IMR-90 (cell line): ENCODE measurements at regions not wholly inside any gene's neighbourhood (a gene's known extent, or its start where the extent isn't known, plus 50 kb on each side); places are given as distances from the start of the nearest gene placed in this dataset.

ENCODE experiments used
- ATAC-seq: fragments of 200-7000 bp; cut with Tn5 transposase; 2 replicates; pipeline ENCODE4 v1.9.1; 2020; ENCODE audit warnings: low read depth, mild to moderate bottlenecking, moderate library complexity
- BruUV-seq: library from RNA; stranded (reverse); fragments of 400-500 nt; replicated peaks from 2 replicates; lab custom pipeline; 2021; lab: Mats Ljungman, UMichigan
- CTCF ChIA-PET: fragments of 300-600 bp; formaldehyde crosslinking; extraction: SDS; loops from one replicate; lab custom pipeline; 2021; ENCODE audit warnings: antibody characterized with exemption; lab: Yijun Ruan, JAX
- POLR2A ChIA-PET: fragments of 300-600 bp; sonication (Branson Sonifier 250); formaldehyde crosslinking; loops from one replicate; lab custom pipeline; 2022; ENCODE audit warnings: antibody characterized with exemption; ENCODE audit not compliant: unreplicated experiment; lab: Charles Lee
- DNase-seq: peaks from one replicate; pipeline ENCODE4 v3.0.0; 2013
- H2AFZ ChIP-seq: replicated peaks from 2 replicates; pipeline ENCODE3; 2013; ENCODE audit warnings: low read length, mild to moderate bottlenecking; ENCODE audit not compliant: poor library complexity
- H2AK5ac ChIP-seq: 2 replicates; pipeline ENCODE4 v1.6.1; 2013; ENCODE audit warnings: low read depth, low read length, inconsistent platforms
- H2AK9ac ChIP-seq: replicated peaks from 2 replicates; pipeline ENCODE3; 2013; ENCODE audit warnings: mild to moderate bottlenecking, low read depth, low read length, moderate library complexity; ENCODE audit not compliant: poor library complexity
- H2BK120ac ChIP-seq: 2 replicates; pipeline ENCODE4 v1.6.1; 2013; ENCODE audit warnings: low read depth, low read length, inconsistent platforms
- H2BK15ac ChIP-seq: 3 replicates; pipeline ENCODE4 v1.6.1; 2013; ENCODE audit warnings: low read depth, low read length, inconsistent platforms
- H2BK20ac ChIP-seq: 2 replicates; pipeline ENCODE4 v1.6.1; 2013; ENCODE audit warnings: low read depth, mild to moderate bottlenecking, inconsistent platforms, low read length, moderate library complexity
- H2BK5ac ChIP-seq: 2 replicates; pipeline ENCODE4 v1.6.1; 2013; ENCODE audit warnings: mild to moderate bottlenecking, low read depth, low read length, inconsistent platforms; ENCODE audit not compliant: poor library complexity, severe bottlenecking
- H3K14ac ChIP-seq: replicated peaks from 2 replicates; pipeline ENCODE4 v1.6.1; 2013; ENCODE audit warnings: low read depth, low read length, inconsistent platforms
- H3K18ac ChIP-seq: 2 replicates; pipeline ENCODE4 v1.6.1; 2013; ENCODE audit warnings: low read depth, low read length, control low read depth
- H3K23ac ChIP-seq: 2 replicates; pipeline ENCODE4 v1.6.1; 2013; ENCODE audit warnings: low read depth, low read length, inconsistent platforms
- H3K27ac ChIP-seq: 2 replicates; pipeline ENCODE4 v1.5.1; 2013; ENCODE audit warnings: mild to moderate bottlenecking, control low read depth, low read length; ENCODE audit not compliant: insufficient read depth
- H3K27me3 ChIP-seq: 2 replicates; pipeline ENCODE4 v1.6.1; 2013; ENCODE audit warnings: low read length; ENCODE audit not compliant: control insufficient read depth, insufficient read depth
- H3K36me3 ChIP-seq: 2 replicates; pipeline ENCODE4 v1.6.1; 2013; ENCODE audit warnings: low read length, mixed read lengths; ENCODE audit not compliant: control insufficient read depth, insufficient read depth
- H3K4ac ChIP-seq: 2 replicates; pipeline ENCODE4 v1.6.1; 2013; ENCODE audit warnings: low read depth, low read length, inconsistent platforms
- H3K4me1 ChIP-seq: 2 replicates; pipeline ENCODE4 v1.6.1; 2013; ENCODE audit warnings: low read length, mixed read lengths; ENCODE audit not compliant: control insufficient read depth, insufficient read depth
- H3K4me2 ChIP-seq: 2 replicates; pipeline ENCODE4 v1.6.1; 2013; ENCODE audit warnings: low read depth, mild to moderate bottlenecking, control low read depth, low read length, moderate library complexity
- H3K4me3 ChIP-seq: 2 replicates; pipeline ENCODE4 v1.5.1; 2013; ENCODE audit warnings: low read depth, mild to moderate bottlenecking, control low read depth, low read length, moderate library complexity; ENCODE audit not compliant: insufficient read depth
- H3K56ac ChIP-seq: 2 replicates; pipeline ENCODE4 v1.6.1; 2013; ENCODE audit warnings: low read length, inconsistent platforms; ENCODE audit not compliant: insufficient read depth; ENCODE audit errors: extremely low read depth
- H3K79me1 ChIP-seq, 2 experiments: 2 replicates each; pipeline ENCODE4 v1.6.1; 2013; ENCODE audit warnings: low read length in 2 of 2, inconsistent platforms in 1 of 2, low read depth in 1 of 2
- H3K9ac ChIP-seq: 2 replicates; pipeline ENCODE4 v1.6.1; 2013; ENCODE audit warnings: low read depth, low read length, control low read depth
- H3K9me1 ChIP-seq: 2 replicates; pipeline ENCODE4 v1.6.1; 2013; ENCODE audit warnings: low read length, inconsistent platforms; ENCODE audit not compliant: insufficient read depth
- H3K9me3 ChIP-seq: 2 replicates; pipeline ENCODE4 v1.6.1; 2013; ENCODE audit warnings: low read length; ENCODE audit not compliant: control insufficient read depth, insufficient read depth
- H4K20me1 ChIP-seq: 2 replicates; pipeline ENCODE4 v1.6.1; 2013; ENCODE audit warnings: low read length, inconsistent platforms; ENCODE audit not compliant: insufficient read depth
- H4K5ac ChIP-seq: 2 replicates; pipeline ENCODE4 v1.6.1; 2013; ENCODE audit warnings: mild to moderate bottlenecking, low read depth, low read length, control low read depth
- H4K8ac ChIP-seq, 2 experiments: 2 replicates each; pipeline ENCODE4 v1.6.1; 2013; ENCODE audit warnings: low read depth in 2 of 2, low read length in 2 of 2, control low read depth in 1 of 2, inconsistent platforms in 1 of 2
- H4K91ac ChIP-seq: 2 replicates; pipeline ENCODE4 v1.6.1; 2013; ENCODE audit warnings: low read depth, low read length, inconsistent platforms; ENCODE audit not compliant: insufficient read depth
- BHLHE40 ChIP-seq: fragments of 150-350 bp; IDR thresholded peaks from 2 replicates; pipeline ENCODE4 v1.6.1; 2016; ENCODE audit warnings: mild to moderate bottlenecking, low read depth, low read length
- CEBPB ChIP-seq: IDR thresholded peaks from 2 replicates; pipeline ENCODE4 v1.6.1; 2012; ENCODE audit warnings: low read depth, low read length, improper control_type of control experiment
- CHD1 ChIP-seq: IDR thresholded peaks from 2 replicates; pipeline ENCODE4 v1.6.1; 2012; ENCODE audit warnings: low read depth, low read length, improper control_type of control experiment
- CTCF ChIP-seq: conservative IDR thresholded peaks from 2 replicates; pipeline ENCODE4 v1.5.1; 2012; ENCODE audit warnings: mild to moderate bottlenecking, low read depth, low read length, improper control_type of control experiment
- MAFK ChIP-seq: IDR thresholded peaks from 2 replicates; pipeline ENCODE4 v1.6.1; 2012; ENCODE audit warnings: low read depth, low read length, improper control_type of control experiment
- MAZ ChIP-seq: IDR thresholded peaks from 2 replicates; pipeline ENCODE4 v1.6.1; 2012; ENCODE audit warnings: low read depth, mild to moderate bottlenecking, low read length, improper control_type of control experiment, moderate library complexity, borderline replicate concordance
- NFE2L2 ChIP-seq: fragments of 150-350 bp; IDR thresholded peaks from 2 replicates; pipeline ENCODE4 v1.6.1; 2016; ENCODE audit warnings: low read depth, mild to moderate bottlenecking, low read length
- POLR2A ChIP-seq: IDR thresholded peaks from 2 replicates; pipeline ENCODE4 v1.6.1; 2012; ENCODE audit warnings: mild to moderate bottlenecking, low read depth, low read length
- RAD21 ChIP-seq: IDR thresholded peaks from 2 replicates; pipeline ENCODE4 v1.6.1; 2012; ENCODE audit warnings: low read length, improper control_type of control experiment
- RCOR1 ChIP-seq: IDR thresholded peaks from 2 replicates; pipeline ENCODE4 v1.6.1; 2012; ENCODE audit warnings: mild to moderate bottlenecking, low read length, improper control_type of control experiment; ENCODE audit not compliant: insufficient replicate concordance
- RFX5 ChIP-seq: IDR thresholded peaks from 2 replicates; pipeline ENCODE4 v1.8.0; 2012; ENCODE audit warnings: low read depth, mild to moderate bottlenecking, low read length, moderate library complexity
- SMC3 ChIP-seq: fragments of 150-350 bp; IDR thresholded peaks from 2 replicates; pipeline ENCODE4 v1.6.1; 2016; ENCODE audit warnings: low read depth, mild to moderate bottlenecking, antibody characterized with exemption, low read length, moderate library complexity
- WGBS, 2 experiments: methylation state at CpG; one replicate each; pipeline versions ENCODE4 v1.1.5 to v1.1.7; 2013; ENCODE audit warnings: missing lambda C conversion rate in 2 of 2; ENCODE audit not compliant: insufficient read length in 1 of 2; ENCODE audit errors: extremely low coverage in 2 of 2; 5-methylcytosine and 5-hydroxymethylcytosine counted together
- dilution Hi-C: fragments of 300-500 bp; cut with HindIII; formaldehyde crosslinking; loops from one replicate; pipeline ENCODE4 v1.14.3; 2018; ENCODE audit warnings: low sequenced_read_pairs; ENCODE audit not compliant: unreplicated experiment
- in situ Hi-C: fragments of 300-500 bp; cut with MboI; formaldehyde crosslinking; loops from 3 replicates; pipeline ENCODE4 v1.14.3; 2019; ENCODE audit warnings: low sequenced_read_pairs, inconsistent platforms, mixed read lengths
- intact Hi-C: fragments of 100-400 bp; cut with micrococcal nuclease; formaldehyde crosslinking; loops from 2 replicates; pipeline ENCODE4 v1.10.0; 2022

- Histone ChIP-seq H3K9ac (no peak overlapping the region), H3K27me3 (no peaks in the 10 kb centered on the region), H4K8ac (no peak overlapping the region), H2AK5ac (no peak overlapping the region), H2BK15ac (no peak overlapping the region), H4K91ac (no peak overlapping the region), H4K20me1 (no peaks in the 10 kb centered on the region), H2BK120ac (no peak overlapping the region), H2AFZ (no peak overlapping the region), H3K56ac (no peak overlapping the region), H3K23ac (no peak overlapping the region), H2BK20ac (no peak overlapping the region), H3K14ac (no peak overlapping the region), H3K9me3 (no peaks in the 10 kb centered on the region), H3K18ac (no peak overlapping the region), H3K4me3 (no peak overlapping the region), H3K4ac (no peak overlapping the region), H2BK5ac (no peak overlapping the region), H3K27ac (no peak overlapping the region), H3K79me1 (no peaks in the 10 kb centered on the region), H3K4me2 (no peak overlapping the region), H3K4me1 (no peaks in the 10 kb centered on the region), H2AK9ac (no peak overlapping the region), H3K36me3 (no peaks in the 10 kb centered on the region), H3K9me1 (no peaks in the 10 kb centered on the region), H4K5ac (no peak overlapping the region)
- ChIA-PET CTCF (no interaction called here), POLR2A (no interaction called here)
- WGBS, 2 experiments, result no CpG with 5 or more reads among the region's 2 CpGs
- dilution Hi-C loops, result no loop called here
- ATAC-seq (no peak), DNase-seq (no peak)
- BruUV-seq, result no TSS peak
- in situ Hi-C loops, result no loop called here
- intact Hi-C loops, result no loop called here
- no peak for TF ChIP-seq RCOR1
- TF ChIP-seq RFX5, result no peak
- no peak for TF ChIP-seq MAZ
- TF ChIP-seq CEBPB, result no peak
- TF ChIP-seq NFE2L2, result no peak
- no peak for TF ChIP-seq POLR2A
- TF ChIP-seq BHLHE40, result no peak
- no peak for TF ChIP-seq MAFK
- no peak for TF ChIP-seq CTCF
- TF ChIP-seq CHD1, result no peak
- no peak for TF ChIP-seq RAD21
- TF ChIP-seq SMC3, result no peak
These were observed 717.9 kb upstream of the SLC8A1 start for GRCh38 chr2:41169744-41170143.
